DOHH2 (cell line): ENCODE measurements at regions not wholly inside any gene's neighbourhood (a gene's known extent, or its start where the extent isn't known, plus 50 kb on each side); places are given as distances from the start of the nearest gene placed in this dataset.

ENCODE experiments used
- H3F3A ChIP-seq: fragments of 200-600 bp; sonication (generic), shearing (Covaris generic); 2 replicates; pipeline ENCODE4 v1.6.0; 2016; ENCODE audit warnings: antibody characterized with exemption, mild to moderate bottlenecking; ENCODE audit not compliant: control insufficient read depth, insufficient read depth
- H3K27ac ChIP-seq: fragments of 200-600 bp; sonication (generic); 2 replicates; pipeline ENCODE4 v1.5.1; 2014; ENCODE audit warnings: low read depth, mild to moderate bottlenecking, low read length, moderate library complexity
- H3K27me3 ChIP-seq: fragments of 200-600 bp; sonication (generic); 2 replicates; pipeline ENCODE4 v1.6.1; 2014; ENCODE audit warnings: mild to moderate bottlenecking, low read length, mixed read lengths; ENCODE audit not compliant: control insufficient read depth
- H3K36me3 ChIP-seq: fragments of 200-600 bp; sonication (generic); 2 replicates; pipeline ENCODE4 v1.6.1; 2014; ENCODE audit warnings: mild to moderate bottlenecking, low read length, moderate library complexity, mixed read lengths; ENCODE audit not compliant: control insufficient read depth
- H3K4me1 ChIP-seq: fragments of 200-600 bp; sonication (generic); 2 replicates; pipeline ENCODE4 v1.6.1; 2014; ENCODE audit warnings: mild to moderate bottlenecking, low read length, mixed read lengths; ENCODE audit not compliant: control insufficient read depth
- H3K4me2 ChIP-seq: fragments of 200-600 bp; sonication (generic); 2 replicates; pipeline ENCODE4 v1.6.0; 2014; ENCODE audit warnings: mild to moderate bottlenecking, low read length, moderate library complexity
- H3K4me3 ChIP-seq: fragments of 200-600 bp; sonication (generic); 2 replicates; pipeline ENCODE4 v1.5.1; 2014; ENCODE audit warnings: mild to moderate bottlenecking, low read length, mixed read lengths
- H3K79me2 ChIP-seq: fragments of 200-600 bp; sonication (generic); 2 replicates; pipeline ENCODE4 v1.6.1; 2014; ENCODE audit warnings: mild to moderate bottlenecking, low read length, mixed read lengths; ENCODE audit not compliant: control insufficient read depth
- H3K9me2 ChIP-seq: fragments of 200-600 bp; sonication (generic); replicated peaks from 2 replicates; pipeline ENCODE4 v1.6.1; 2014; ENCODE audit warnings: mild to moderate bottlenecking, low read length, mixed read lengths; ENCODE audit not compliant: control insufficient read depth
- H3K9me3 ChIP-seq: fragments of 200-600 bp; sonication (generic); 2 replicates; pipeline ENCODE4 v1.6.1; 2014; ENCODE audit warnings: antibody characterized with exemption, low read length, mixed read lengths; ENCODE audit not compliant: control insufficient read depth, insufficient read depth
- H4K20me1 ChIP-seq: fragments of 200-600 bp; sonication (generic); 2 replicates; pipeline ENCODE4 v1.6.0; 2014; ENCODE audit warnings: low read depth, mild to moderate bottlenecking, antibody characterized with exemption, low read length, moderate library complexity; ENCODE audit not compliant: control insufficient read depth, insufficient read depth
- EZH2phosphoT487 ChIP-seq: fragments of 200-600 bp; sonication (generic); IDR thresholded peaks from 2 replicates; pipeline ENCODE4 v1.6.1; 2017; ENCODE audit warnings: borderline replicate concordance, mild to moderate bottlenecking, antibody characterized with exemption, low read length, moderate library complexity, mixed read lengths
- TF ChIP-seq, protein P1 (sequence below): fragments of 200-600 bp; sonication (generic); IDR thresholded peaks from one replicate; pipeline ENCODE4 v1.5.1; 2014; ENCODE audit warnings: antibody characterized with exemption, mild to moderate bottlenecking, low read depth, low read length; ENCODE audit not compliant: poor library complexity, severe bottlenecking

DNA sequence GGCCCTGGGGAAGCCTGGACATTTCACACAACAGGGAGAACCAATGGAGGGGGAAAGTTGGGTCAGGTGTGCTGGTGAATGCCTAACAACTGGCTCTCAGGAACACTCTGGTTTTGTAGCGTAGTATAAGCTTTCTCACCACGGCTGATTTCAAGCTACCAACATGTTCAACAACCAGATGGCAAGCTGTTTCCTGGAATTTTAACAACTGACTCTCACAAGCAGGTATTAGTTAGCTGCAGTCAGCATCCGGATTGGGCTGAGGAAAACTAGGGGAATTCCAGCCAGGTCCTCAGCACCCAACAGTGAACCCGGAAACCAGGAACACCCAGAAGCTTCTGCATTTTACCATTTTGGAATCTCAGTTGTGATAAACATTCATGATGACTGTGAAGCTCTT is 162.3 kb upstream of the CAMK1G start:
- H3K4me3 ChIP-seq: no peak overlapping the region
- no peaks in the 10 kb centered on the region for H3F3A ChIP-seq
- H3K27me3 ChIP-seq: no peaks in the 10 kb centered on the region; the same call in 1 of the 2 replicates
- no peaks in the 10 kb centered on the region for H3K36me3 ChIP-seq
- H3K9me2 ChIP-seq: no peaks in the 10 kb centered on the region; the same call in 1 of the 2 replicates
- H3K4me1 ChIP-seq: no peaks in the 10 kb centered on the region
- no peaks in the 10 kb centered on the region for H3K9me3 ChIP-seq
- H3K79me2 ChIP-seq: no peaks in the 10 kb centered on the region
- no peak overlapping the region for H3K4me2 ChIP-seq
- H3K27ac ChIP-seq: no peak overlapping the region
- H4K20me1 ChIP-seq: no peaks in the 10 kb centered on the region
- TF ChIP-seq, protein P1, sequence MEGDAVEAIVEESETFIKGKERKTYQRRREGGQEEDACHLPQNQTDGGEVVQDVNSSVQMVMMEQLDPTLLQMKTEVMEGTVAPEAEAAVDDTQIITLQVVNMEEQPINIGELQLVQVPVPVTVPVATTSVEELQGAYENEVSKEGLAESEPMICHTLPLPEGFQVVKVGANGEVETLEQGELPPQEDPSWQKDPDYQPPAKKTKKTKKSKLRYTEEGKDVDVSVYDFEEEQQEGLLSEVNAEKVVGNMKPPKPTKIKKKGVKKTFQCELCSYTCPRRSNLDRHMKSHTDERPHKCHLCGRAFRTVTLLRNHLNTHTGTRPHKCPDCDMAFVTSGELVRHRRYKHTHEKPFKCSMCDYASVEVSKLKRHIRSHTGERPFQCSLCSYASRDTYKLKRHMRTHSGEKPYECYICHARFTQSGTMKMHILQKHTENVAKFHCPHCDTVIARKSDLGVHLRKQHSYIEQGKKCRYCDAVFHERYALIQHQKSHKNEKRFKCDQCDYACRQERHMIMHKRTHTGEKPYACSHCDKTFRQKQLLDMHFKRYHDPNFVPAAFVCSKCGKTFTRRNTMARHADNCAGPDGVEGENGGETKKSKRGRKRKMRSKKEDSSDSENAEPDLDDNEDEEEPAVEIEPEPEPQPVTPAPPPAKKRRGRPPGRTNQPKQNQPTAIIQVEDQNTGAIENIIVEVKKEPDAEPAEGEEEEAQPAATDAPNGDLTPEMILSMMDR: no peak
- no peak for TF ChIP-seq EZH2phosphoT487

DNA sequence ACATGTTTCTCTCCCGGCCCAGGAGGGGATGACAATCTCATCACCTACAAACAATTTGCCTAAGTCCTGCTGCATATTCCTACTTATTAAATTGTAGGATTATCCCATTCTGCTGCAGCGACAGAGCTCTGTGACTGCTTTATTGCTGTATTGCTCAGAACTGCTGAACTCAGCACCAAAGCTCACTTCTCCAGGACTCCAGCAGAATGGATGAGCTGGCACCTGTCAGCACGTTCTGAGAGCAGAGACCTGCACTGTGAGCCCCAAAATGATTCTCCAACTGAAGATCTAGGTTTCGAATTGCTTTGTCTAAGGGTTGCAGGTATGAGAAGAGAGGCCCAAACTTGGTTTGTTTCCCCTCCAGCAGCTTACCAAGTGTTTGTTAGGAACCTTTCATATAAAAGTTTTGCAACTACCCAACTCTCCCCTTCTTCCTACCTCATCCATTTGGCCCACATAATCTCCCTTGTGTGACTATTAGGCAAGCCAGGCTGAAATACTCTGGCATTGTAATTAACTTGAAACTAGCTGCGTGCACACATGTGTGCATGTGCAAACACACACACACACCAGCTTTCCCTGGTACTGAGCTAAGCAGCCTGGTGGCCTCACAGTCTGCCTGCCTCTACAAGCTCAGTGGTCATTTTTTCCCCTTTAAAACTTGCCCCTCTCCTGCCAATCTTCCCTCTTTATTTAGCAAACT is 161.4 kb upstream of the CAMK1G start:
- no peaks in the 10 kb centered on the region; the same call in 1 of the 2 replicates for H3K27me3 ChIP-seq
- no peaks in the 10 kb centered on the region for H3K79me2 ChIP-seq
- H3K4me3 ChIP-seq: no peak overlapping the region
- H3K4me1 ChIP-seq: no peaks in the 10 kb centered on the region
- H3K36me3 ChIP-seq: no peaks in the 10 kb centered on the region
- H3K9me2 ChIP-seq: no peaks in the 10 kb centered on the region; the same call in 1 of the 2 replicates
- TF ChIP-seq, protein P1: no peak
- TF ChIP-seq EZH2phosphoT487: no peak
- H3K4me2 ChIP-seq: no peak overlapping the region
- no peaks in the 10 kb centered on the region for H3K9me3 ChIP-seq
- no peak overlapping the region for H3K27ac ChIP-seq
- H4K20me1 ChIP-seq: no peaks in the 10 kb centered on the region
- H3F3A ChIP-seq: no peaks in the 10 kb centered on the region

DNA sequence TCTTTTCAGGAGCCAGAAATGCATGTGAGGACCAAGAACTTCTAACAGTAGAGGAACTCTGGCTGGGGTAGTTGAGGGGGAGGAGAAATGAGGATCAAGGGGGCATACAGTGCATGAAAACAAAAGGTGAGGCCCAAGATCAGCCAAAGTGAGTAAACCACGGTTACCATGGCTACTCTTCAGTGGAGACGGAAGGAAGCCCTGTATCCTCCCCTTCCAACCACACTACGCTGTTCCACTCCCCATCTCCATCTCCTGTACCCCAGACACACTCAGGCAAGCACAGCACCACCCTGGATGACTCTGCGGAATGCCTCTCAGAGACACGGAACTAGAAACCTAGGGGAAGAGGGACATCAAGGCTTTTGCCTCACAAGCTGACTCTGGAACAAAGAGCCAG is 157.6 kb upstream of the CAMK1G start:
- no peak for TF ChIP-seq EZH2phosphoT487
- TF ChIP-seq, protein P1: no peak
- Histone ChIP-seq H4K20me1 (no peaks in the 10 kb centered on the region), H3K9me3 (no peaks in the 10 kb centered on the region), H3K79me2 (no peaks in the 10 kb centered on the region), H3K9me2 (no peaks in the 10 kb centered on the region), H3K4me3 (no peak overlapping the region), H3K27me3 (no peaks in the 10 kb centered on the region; the same call in 1 of the 2 replicates), H3K4me2 (no peak overlapping the region), H3F3A (no peaks in the 10 kb centered on the region), H3K4me1 (no peaks in the 10 kb centered on the region), H3K36me3 (no peaks in the 10 kb centered on the region), H3K27ac (no peak overlapping the region)
